BLaER1 treated with 17β-estradiol and CSF1 and Interleukin-3, amounts not matched to agents 10 nM and 100 nM (cell line): ENCODE measurements at regions not wholly inside any gene's neighbourhood (a gene's known extent, or its start where the extent isn't known, plus 50 kb on each side); places are given as distances from the start of the nearest gene placed in this dataset.

ENCODE experiments used
- H3K27ac ChIP-seq, 11 experiments: shearing (Covaris generic); formaldehyde crosslinking; 2 replicates each; pipeline ENCODE4 v1.8.1; 2022
- H3K27me3 ChIP-seq, 11 experiments: shearing (Covaris generic); formaldehyde crosslinking; 2 replicates each; pipeline ENCODE4 v1.8.1; 2022
- H3K36me3 ChIP-seq, 11 experiments: shearing (Covaris generic); formaldehyde crosslinking; 2 replicates each; pipeline ENCODE4 v1.8.1; 2022
- H3K4me1 ChIP-seq, 10 experiments: shearing (Covaris generic); formaldehyde crosslinking; 2 replicates each; pipeline ENCODE4 v1.8.1; 2022
- H3K4me2 ChIP-seq, 11 experiments: shearing (Covaris generic); formaldehyde crosslinking; 2 replicates each; pipeline ENCODE4 v1.8.1; 2022
- H3K4me3 ChIP-seq, 10 experiments: shearing (Covaris generic); formaldehyde crosslinking; 2 replicates each; pipeline ENCODE4 v1.8.1; 2022
- H3K9ac ChIP-seq, 11 experiments: shearing (Covaris generic); formaldehyde crosslinking; 2 replicates each; pipeline ENCODE4 v1.8.1; 2022
- H3K9me3 ChIP-seq, 11 experiments: shearing (Covaris generic); formaldehyde crosslinking; replicated peaks in 1 of 11; 2 replicates each; pipeline ENCODE4 v1.8.1; 2022
- H4K20me1 ChIP-seq, 11 experiments: shearing (Covaris generic); formaldehyde crosslinking; 2 replicates each; pipeline ENCODE4 v1.8.1; 2022
- Cebpa-rat ChIP-seq, 11 experiments: shearing (Covaris generic); IDR thresholded peaks; 2 replicates each; pipeline ENCODE4 v1.8.1; 2022

GRCh38 chr2:144258154-144258553 lies 261.8 kb downstream of the ZEB2 start:
- no peaks in the 10 kb centered on the region for H4K20me1 ChIP-seq
- no peak for TF ChIP-seq Cebpa-rat (IDR thresholded peaks at IDR 0.05)
- peaks cover 8 to 17% (median 13%) of the 10 kb centered on the region in 10 experiments; a peak in 19 of 20 replicates for H3K4me1 ChIP-seq
- H3K4me2 ChIP-seq = no peak overlapping the region
- H3K4me3 ChIP-seq = no peak overlapping the region
- H3K36me3 ChIP-seq = peaks cover 15 to 28% (median 20%) of the 10 kb centered on the region in 11 experiments
- H3K9me3 ChIP-seq = peaks cover 45 to 61% (median 52%) of the 10 kb centered on the region in 11 experiments
- H3K27me3 ChIP-seq = no peaks in the 10 kb centered on the region
- H3K9ac ChIP-seq = no peak overlapping the region
- no peak overlapping the region for H3K27ac ChIP-seq

- Histone ChIP-seq H3K36me3 (peaks cover 18 to 35% (median 27%) of the 10 kb centered on the region in 11 experiments), H3K4me2 (peak overlapping the region; percentile 2 to 75 (median 53); a peak in 16 of 22 replicates), H3K4me3 (no peak overlapping the region), H3K9ac (no peak overlapping the region), H3K4me1 (peaks cover 8 to 17% (median 13%) of the 10 kb centered on the region in 10 experiments; a peak in 19 of 20 replicates), H4K20me1 (no peaks in the 10 kb centered on the region), H3K27me3 (no peaks in the 10 kb centered on the region), H3K27ac (peak overlapping the region in 5 of 11 experiments; percentile 3 to 42 (median 24); a peak in 4 of 22 replicates), H3K9me3 (peaks cover 55 to 71% (median 62%) of the 10 kb centered on the region in 11 experiments)
- no peak for TF ChIP-seq Cebpa-rat (IDR thresholded peaks at IDR 0.05)
Measured at GRCh38 chr2:144256996-144257707, 262.8 kb downstream of the ZEB2 start.

- Histone ChIP-seq H3K9me3 (peaks cover 59 to 74% (median 66%) of the 10 kb centered on the region in 11 experiments), H4K20me1 (no peaks in the 10 kb centered on the region), H3K4me3 (peak overlapping the region in 3 of 10 experiments; percentile 4 to 39 (median 19); a peak in 2 of 20 replicates), H3K27me3 (no peaks in the 10 kb centered on the region), H3K36me3 (peaks cover 18 to 39% (median 27%) of the 10 kb centered on the region in 11 experiments), H3K4me1 (peaks cover 8 to 17% (median 13%) of the 10 kb centered on the region in 10 experiments; a peak in 19 of 20 replicates), H3K4me2 (no peak overlapping the region), H3K9ac (no peak overlapping the region), H3K27ac (no peak overlapping the region)
- no peak for TF ChIP-seq Cebpa-rat (IDR thresholded peaks at IDR 0.05)
Measured at GRCh38 chr2:144254342-144255235, 265.3 kb downstream of the ZEB2 start.

- Histone ChIP-seq H3K27ac (no peak overlapping the region), H4K20me1 (no peaks in the 10 kb centered on the region), H3K36me3 (peaks cover 18 to 39% (median 26%) of the 10 kb centered on the region in 11 experiments), H3K4me1 (peaks cover 8 to 23% (median 13%) of the 10 kb centered on the region in 10 experiments; a peak in 19 of 20 replicates), H3K9ac (no peak overlapping the region), H3K4me2 (no peak overlapping the region), H3K9me3 (peaks cover 52 to 65% (median 60%) of the 10 kb centered on the region in 11 experiments), H3K4me3 (0 out of 20 replicates have a peak overlapping the region, but pooled peaks of 1 of the 10 experiments have one; percentile 4), H3K27me3 (no peaks in the 10 kb centered on the region)
- no peak for TF ChIP-seq Cebpa-rat (IDR thresholded peaks at IDR 0.05)
Measured at GRCh38 chr2:144253743-144254142, 266.2 kb downstream of the ZEB2 start.

GRCh38 chr2:144252694-144253093 lies 267.2 kb downstream of the ZEB2 start:
- Histone ChIP-seq H3K9ac (no peak overlapping the region), H3K4me3 (peak overlapping the region in 1 of 10 experiments; percentile 34; a peak in 1 of 20 replicates), H3K27me3 (no peaks in the 10 kb centered on the region), H3K4me2 (no peak overlapping the region), H4K20me1 (no peaks in the 10 kb centered on the region), H3K27ac (no peak overlapping the region), H3K4me1 (peaks cover 8 to 28% (median 13%) of the 10 kb centered on the region in 10 experiments; a peak in 19 of 20 replicates), H3K36me3 (peaks cover 18 to 39% (median 26%) of the 10 kb centered on the region in 11 experiments), H3K9me3 (peaks cover 42 to 55% (median 49%) of the 10 kb centered on the region in 11 experiments)
- no peak for TF ChIP-seq Cebpa-rat (IDR thresholded peaks at IDR 0.05)

- Histone ChIP-seq H3K36me3 (peaks cover 3 to 23% (median 14%) of the 10 kb centered on the region in 11 experiments; a peak in 16 of 22 replicates), H3K4me3 (no peak overlapping the region), H3K4me2 (peak overlapping the region in 3 of 11 experiments; percentile 2 to 27 (median 26); a peak in 2 of 22 replicates), H3K9me3 (peaks cover 23 to 27% (median 25%) of the 10 kb centered on the region in 11 experiments), H3K9ac (peak overlapping the region in 1 of 11 experiments; percentile 5; a peak in 1 of 22 replicates), H3K27ac (no peak overlapping the region), H3K27me3 (no peaks in the 10 kb centered on the region), H4K20me1 (no peaks in the 10 kb centered on the region), H3K4me1 (peaks cover 0 to 13% (median 2%) of the 10 kb centered on the region in 10 experiments; a peak in 7 of 20 replicates)
- no peak for TF ChIP-seq Cebpa-rat (IDR thresholded peaks at IDR 0.05)
Measured at GRCh38 chr2:144249035-144249637, 270.8 kb downstream of the ZEB2 start.

GRCh38 chr2:144248350-144249034 lies 271.4 kb downstream of the ZEB2 start:
- Histone ChIP-seq H3K4me2 (peak overlapping the region in 2 of 11 experiments; percentile 2 to 27; a peak in 2 of 22 replicates), H4K20me1 (no peaks in the 10 kb centered on the region), H3K4me3 (no peak overlapping the region), H3K9ac (0 out of 22 replicates have a peak overlapping the region, but pooled peaks of 1 of the 11 experiments have one; percentile 5), H3K9me3 (peaks cover 16 to 20% (median 19%) of the 10 kb centered on the region in 11 experiments), H3K27me3 (no peaks in the 10 kb centered on the region), H3K4me1 (peaks cover 0 to 13% (median 6%) of the 10 kb centered on the region in 10 experiments; a peak in 7 of 20 replicates), H3K27ac (no peak overlapping the region), H3K36me3 (peaks cover 0 to 17% (median 8%) of the 10 kb centered on the region in 11 experiments; a peak in 9 of 22 replicates)
- TF ChIP-seq Cebpa-rat (IDR thresholded peaks at IDR 0.05) = no peak

- TF ChIP-seq Cebpa-rat (IDR thresholded peaks at IDR 0.05) = no peak
- Histone ChIP-seq H4K20me1 (no peaks in the 10 kb centered on the region), H3K27me3 (no peaks in the 10 kb centered on the region), H3K4me1 (peaks cover 6 to 35% (median 24%) of the 10 kb centered on the region in 10 experiments), H3K27ac (no peak overlapping the region), H3K36me3 (no peaks in the 10 kb centered on the region), H3K4me2 (no peak overlapping the region), H3K9ac (no peak overlapping the region), H3K4me3 (no peak overlapping the region), H3K9me3 (peaks cover 0 to 5% (median 0%) of the 10 kb centered on the region in 11 experiments; a peak in 1 of 22 replicates)
Measured at GRCh38 chr2:144244938-144245337, 275.0 kb downstream of the ZEB2 start.
